ENCODE measurements at regions not wholly inside any gene's neighbourhood (a gene's known extent, or its start where the extent isn't known, plus 50 kb on each side); places are given as distances from the start of the nearest gene placed in this dataset.

DNA sequence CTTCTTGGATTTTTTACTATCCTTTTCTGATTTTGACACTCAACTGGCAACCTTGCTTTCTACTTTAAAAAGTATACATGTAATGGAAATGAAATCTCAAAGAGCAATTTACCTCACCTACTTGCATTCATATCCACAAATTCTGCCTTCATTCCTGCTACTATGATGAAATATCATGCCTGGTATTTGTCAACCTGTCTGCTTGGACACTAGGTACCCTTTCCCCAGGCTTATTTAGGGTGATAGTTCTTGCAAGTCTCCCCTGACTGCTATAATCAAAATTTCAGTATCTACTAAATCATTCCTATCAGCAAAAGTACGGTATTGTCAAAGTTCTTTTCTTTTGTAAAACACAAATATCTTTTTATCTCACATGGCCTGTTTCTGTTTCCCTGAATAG, 503.0 kb downstream of the GABRG1 start:
- no peaks in the 10 kb centered on the region for H3K4me1 ChIP-seq
- intact Hi-C loops (cut with DNase I) = no loop called here
- no peak overlapping the region for H3K27ac ChIP-seq
- no peaks in the 10 kb centered on the region for H3K9me3 ChIP-seq
- H3K27me3 ChIP-seq = no peaks in the 10 kb centered on the region
- DNase-seq (no peak), ATAC-seq (no peak)
- no peaks in the 10 kb centered on the region for H3K36me3 ChIP-seq
- TF ChIP-seq, protein P1, sequence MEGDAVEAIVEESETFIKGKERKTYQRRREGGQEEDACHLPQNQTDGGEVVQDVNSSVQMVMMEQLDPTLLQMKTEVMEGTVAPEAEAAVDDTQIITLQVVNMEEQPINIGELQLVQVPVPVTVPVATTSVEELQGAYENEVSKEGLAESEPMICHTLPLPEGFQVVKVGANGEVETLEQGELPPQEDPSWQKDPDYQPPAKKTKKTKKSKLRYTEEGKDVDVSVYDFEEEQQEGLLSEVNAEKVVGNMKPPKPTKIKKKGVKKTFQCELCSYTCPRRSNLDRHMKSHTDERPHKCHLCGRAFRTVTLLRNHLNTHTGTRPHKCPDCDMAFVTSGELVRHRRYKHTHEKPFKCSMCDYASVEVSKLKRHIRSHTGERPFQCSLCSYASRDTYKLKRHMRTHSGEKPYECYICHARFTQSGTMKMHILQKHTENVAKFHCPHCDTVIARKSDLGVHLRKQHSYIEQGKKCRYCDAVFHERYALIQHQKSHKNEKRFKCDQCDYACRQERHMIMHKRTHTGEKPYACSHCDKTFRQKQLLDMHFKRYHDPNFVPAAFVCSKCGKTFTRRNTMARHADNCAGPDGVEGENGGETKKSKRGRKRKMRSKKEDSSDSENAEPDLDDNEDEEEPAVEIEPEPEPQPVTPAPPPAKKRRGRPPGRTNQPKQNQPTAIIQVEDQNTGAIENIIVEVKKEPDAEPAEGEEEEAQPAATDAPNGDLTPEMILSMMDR (IDR thresholded peaks at IDR 0.05) = no peak
- H3K4me3 ChIP-seq = no peak overlapping the region

GRCh38 chr4:45596379-45597101, 527.3 kb downstream of the GABRG1 start:
- Histone ChIP-seq H3K9me3 (no peaks in the 10 kb centered on the region), H3K27ac (no peak overlapping the region), H3K27me3 (no peaks in the 10 kb centered on the region), H3K4me3 (no peak overlapping the region), H3K4me1 (no peaks in the 10 kb centered on the region), H3K36me3 (no peaks in the 10 kb centered on the region)
- intact Hi-C loops (cut with DNase I) = no loop called here
- DNase-seq = no peak
- no peak for ATAC-seq
- TF ChIP-seq, protein P1 (IDR thresholded peaks at IDR 0.05) = no peak

GRCh38 chr4:45580334-45580733, 543.5 kb downstream of the GABRG1 start:
- DNase-seq = no peak
- no peak overlapping the region for H3K4me3 ChIP-seq
- H3K9me3 ChIP-seq = no peaks in the 10 kb centered on the region
- H3K36me3 ChIP-seq = no peaks in the 10 kb centered on the region
- H3K27ac ChIP-seq = no peak overlapping the region
- H3K27me3 ChIP-seq = no peaks in the 10 kb centered on the region
- TF ChIP-seq, protein P1 (IDR thresholded peaks at IDR 0.05) = no peak
- no peaks in the 10 kb centered on the region for H3K4me1 ChIP-seq
- no peak for ATAC-seq
- intact Hi-C loops (cut with DNase I) = no loop called here

- intact Hi-C loops (cut with DNase I) = no loop called here
- TF ChIP-seq, protein P1 (IDR thresholded peaks at IDR 0.05) = no peak
- ATAC-seq (no peak), DNase-seq (no peak)
- Histone ChIP-seq H3K27me3 (no peaks in the 10 kb centered on the region), H3K9me3 (no peaks in the 10 kb centered on the region), H3K27ac (no peak overlapping the region), H3K36me3 (no peaks in the 10 kb centered on the region), H3K4me1 (no peaks in the 10 kb centered on the region), H3K4me3 (no peak overlapping the region)
Measured at GRCh38 chr4:45578874-45579273, 545.0 kb downstream of the GABRG1 start.

- Histone ChIP-seq H3K4me3 (no peak overlapping the region), H3K27ac (no peak overlapping the region), H3K4me1 (no peaks in the 10 kb centered on the region), H3K36me3 (no peaks in the 10 kb centered on the region), H3K27me3 (no peaks in the 10 kb centered on the region), H3K9me3 (no peaks in the 10 kb centered on the region)
- ATAC-seq (no peak), DNase-seq (no peak)
- intact Hi-C loops (cut with DNase I) = no loop called here
- TF ChIP-seq, protein P1 (IDR thresholded peaks at IDR 0.05) = no peak
Measured at GRCh38 chr4:45576275-45576674, 547.6 kb downstream of the GABRG1 start.

- Histone ChIP-seq H3K36me3 (no peaks in the 10 kb centered on the region), H3K9me3 (no peaks in the 10 kb centered on the region), H3K4me3 (no peak overlapping the region), H3K27ac (no peak overlapping the region), H3K27me3 (no peaks in the 10 kb centered on the region), H3K4me1 (no peaks in the 10 kb centered on the region)
- intact Hi-C loops (cut with DNase I) = no loop called here
- DNase-seq = no peak
- no peak for ATAC-seq
- TF ChIP-seq, protein P1 (IDR thresholded peaks at IDR 0.05) = no peak
Measured at GRCh38 chr4:45569619-45570018, 554.2 kb downstream of the GABRG1 start.

Data from upper lobe of right lung (tissue), 1 donor.